GM19397 (cell line): ENCODE measurements at regions not wholly inside any gene's neighbourhood (a gene's known extent, or its start where the extent isn't known, plus 50 kb on each side); places are given as distances from the start of the nearest gene placed in this dataset.
"Not testable (repeated sequence)": the region's sequence is repeated elsewhere in the genome, so short reads cannot be mapped to it uniquely, and the experiment has no call there.

Source experiments
- ATAC-seq: cut with Tn5 transposase; IDR thresholded peaks from one replicate; pipeline ENCODE4 v1.9.1; 2021; ENCODE audit warnings: mild to moderate bottlenecking, moderate library complexity; ENCODE audit not compliant: unreplicated experiment

- ATAC-seq = no peak
These were observed 119.5 kb upstream of the JADE1 start for GRCh38 chr4:128690011-128690410.

- ATAC-seq = no peak
These were observed 120.6 kb upstream of the JADE1 start for GRCh38 chr4:128688846-128689437.

- no peak for ATAC-seq
These were observed 121.3 kb upstream of the JADE1 start for GRCh38 chr4:128688033-128688721.

- ATAC-seq = no peak
These were observed 122.7 kb upstream of the JADE1 start for GRCh38 chr4:128686810-128687209.

- no peak for ATAC-seq
These were observed 123.5 kb upstream of the JADE1 start for GRCh38 chr4:128686032-128686465.

GRCh38 chr4:128684016-128684415 is 125.5 kb upstream of the JADE1 start:
- ATAC-seq = no peak

- no peak for ATAC-seq
These were observed 126.4 kb upstream of the JADE1 start for GRCh38 chr4:128682942-128683666.

- ATAC-seq = no peak
These were observed 133.4 kb upstream of the JADE1 start for GRCh38 chr4:128676095-128676494.

GRCh38 chr4:128675083-128675482 is 134.4 kb upstream of the JADE1 start:
- peak; percentile 92 for ATAC-seq

- not testable (repeated sequence) for ATAC-seq
These were observed 136.3 kb upstream of the JADE1 start for GRCh38 chr4:128673159-128673558.

GRCh38 chr4:128672596-128672995 is 136.9 kb upstream of the JADE1 start:
- ATAC-seq = not testable (repeated sequence)

- ATAC-seq = no peak
These were observed 139.0 kb upstream of the JADE1 start for GRCh38 chr4:128670513-128670912.

GRCh38 chr4:128668566-128668965 is 140.9 kb upstream of the JADE1 start:
- no peak for ATAC-seq

GRCh38 chr4:128665514-128665913 is 144.0 kb upstream of the JADE1 start:
- ATAC-seq = no peak

GRCh38 chr4:128663325-128663724 is 146.2 kb upstream of the JADE1 start:
- peak; percentile 73 for ATAC-seq

GRCh38 chr4:128661479-128661878 is 148.0 kb upstream of the JADE1 start:
- ATAC-seq = no peak

- no peak for ATAC-seq
These were observed 148.9 kb upstream of the JADE1 start for GRCh38 chr4:128660361-128661215.

- peak; percentile 73 for ATAC-seq
These were observed 151.3 kb upstream of the JADE1 start for GRCh38 chr4:128658214-128658631.

- no peak for ATAC-seq
These were observed 151.9 kb upstream of the JADE1 start for GRCh38 chr4:128657638-128658037.

- no peak for ATAC-seq
These were observed 155.0 kb upstream of the JADE1 start for GRCh38 chr4:128654465-128654864.
